ENCODE measurements at regions not wholly inside any gene's neighbourhood (a gene's known extent, or its start where the extent isn't known, plus 50 kb on each side); places are given as distances from the start of the nearest gene placed in this dataset.

DNA sequence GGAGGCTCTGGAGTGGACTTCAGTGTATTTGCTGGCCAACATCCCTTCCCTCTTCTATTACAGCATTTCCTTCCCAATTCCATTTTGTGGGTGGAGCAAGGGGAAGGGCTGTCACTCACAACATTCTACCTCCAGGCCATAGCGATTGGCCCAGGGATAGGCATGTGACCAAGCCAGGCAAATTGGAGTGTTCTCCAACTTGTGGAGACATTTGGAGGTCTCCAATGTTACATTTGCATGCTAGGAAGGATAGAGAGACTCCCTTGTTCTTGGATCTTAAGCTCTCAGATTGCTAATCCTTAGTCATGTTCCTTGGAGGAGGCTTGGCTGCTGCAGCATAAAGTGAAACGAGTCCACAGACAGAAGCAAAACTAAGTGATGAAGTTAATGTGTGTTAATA, 95.6 kb upstream of the KIF5B start:
- no peaks in the 10 kb centered on the region for H3K79me2 ChIP-seq (replicated peaks; ENCODE audit: insufficient read depth)
- no peaks in the 10 kb centered on the region for H3F3A ChIP-seq (replicated peaks; ENCODE audit: low read depth)
- H3K4me3 Mint-ChIP-seq, result no peak overlapping the region
- H3K4me2 ChIP-seq, result no peak overlapping the region
- H3K4me3 ChIP-seq, result no peak overlapping the region
- no peak overlapping the region for H2AFZ ChIP-seq
- peaks cover 7% of the 10 kb centered on the region; the same call in 1 of the 3 replicates for H3K36me3 Mint-ChIP-seq (ENCODE audit: low read depth)
- no peak overlapping the region for H3K27ac ChIP-seq (ENCODE audit: low read depth)
- peaks cover 17% of the 10 kb centered on the region for H3K4me1 Mint-ChIP-seq
- no peak for DNase-seq (ENCODE audit: low spot score)
- H3K9me3 Mint-ChIP-seq, result peaks cover 19% of the 10 kb centered on the region
- ATAC-seq, result no peak
- no peaks in the 10 kb centered on the region for H3K4me1 ChIP-seq (ENCODE audit: insufficient read depth)
- H3K27me3 ChIP-seq (ENCODE audit: insufficient read depth), result no peaks in the 10 kb centered on the region
- TF ChIP-seq NANOG (IDR thresholded peaks at IDR 0.05; ENCODE audit: borderline replicate concordance) (no peak), STAT1 (IDR thresholded peaks at IDR 0.05; ENCODE audit: unreplicated experiment) (no peak), JUNB (IDR thresholded peaks at IDR 0.05; ENCODE audit: unreplicated experiment) (no peak), POLR2AphosphoS5 (IDR thresholded peaks at IDR 0.05; ENCODE audit: low read depth) (no peak), CTCF (conservative IDR thresholded peaks at IDR 0.05; ENCODE audit: low read depth in 2 of 2) (no peak), CREB1 (CRISPR knock-in tag; IDR thresholded peaks at IDR 0.05; ENCODE audit: low read depth) (no peak), EZH2 (IDR thresholded peaks at IDR 0.05; ENCODE audit: low read depth, unreplicated experiment) (no peak), REST (IDR thresholded peaks at IDR 0.05; ENCODE audit: unreplicated experiment) (no peak), EZH2phosphoT487 (IDR thresholded peaks at IDR 0.05; ENCODE audit: unreplicated experiment) (no peak)
- TF ChIP-seq, protein P1, sequence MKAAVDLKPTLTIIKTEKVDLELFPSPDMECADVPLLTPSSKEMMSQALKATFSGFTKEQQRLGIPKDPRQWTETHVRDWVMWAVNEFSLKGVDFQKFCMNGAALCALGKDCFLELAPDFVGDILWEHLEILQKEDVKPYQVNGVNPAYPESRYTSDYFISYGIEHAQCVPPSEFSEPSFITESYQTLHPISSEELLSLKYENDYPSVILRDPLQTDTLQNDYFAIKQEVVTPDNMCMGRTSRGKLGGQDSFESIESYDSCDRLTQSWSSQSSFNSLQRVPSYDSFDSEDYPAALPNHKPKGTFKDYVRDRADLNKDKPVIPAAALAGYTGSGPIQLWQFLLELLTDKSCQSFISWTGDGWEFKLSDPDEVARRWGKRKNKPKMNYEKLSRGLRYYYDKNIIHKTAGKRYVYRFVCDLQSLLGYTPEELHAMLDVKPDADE (IDR thresholded peaks at IDR 0.05), result no peak
- no peaks in the 10 kb centered on the region for H3K27me3 Mint-ChIP-seq (ENCODE audit: insufficient read depth, low read depth, poor library complexity)
- H3K27ac Mint-ChIP-seq, result no peak overlapping the region
- H3K36me3 ChIP-seq (ENCODE audit: insufficient read depth), result no peaks in the 10 kb centered on the region
- peaks cover 5% of the 10 kb centered on the region; the same call in 1 of the 2 replicates for H3K9me2 ChIP-seq (ENCODE audit: insufficient read depth)
- H4K20me1 ChIP-seq (replicated peaks; ENCODE audit: insufficient read depth), result no peaks in the 10 kb centered on the region
